ENCODE measurements at regions not wholly inside any gene's neighbourhood (a gene's known extent, or its start where the extent isn't known, plus 50 kb on each side); places are given as distances from the start of the nearest gene placed in this dataset.

DNA sequence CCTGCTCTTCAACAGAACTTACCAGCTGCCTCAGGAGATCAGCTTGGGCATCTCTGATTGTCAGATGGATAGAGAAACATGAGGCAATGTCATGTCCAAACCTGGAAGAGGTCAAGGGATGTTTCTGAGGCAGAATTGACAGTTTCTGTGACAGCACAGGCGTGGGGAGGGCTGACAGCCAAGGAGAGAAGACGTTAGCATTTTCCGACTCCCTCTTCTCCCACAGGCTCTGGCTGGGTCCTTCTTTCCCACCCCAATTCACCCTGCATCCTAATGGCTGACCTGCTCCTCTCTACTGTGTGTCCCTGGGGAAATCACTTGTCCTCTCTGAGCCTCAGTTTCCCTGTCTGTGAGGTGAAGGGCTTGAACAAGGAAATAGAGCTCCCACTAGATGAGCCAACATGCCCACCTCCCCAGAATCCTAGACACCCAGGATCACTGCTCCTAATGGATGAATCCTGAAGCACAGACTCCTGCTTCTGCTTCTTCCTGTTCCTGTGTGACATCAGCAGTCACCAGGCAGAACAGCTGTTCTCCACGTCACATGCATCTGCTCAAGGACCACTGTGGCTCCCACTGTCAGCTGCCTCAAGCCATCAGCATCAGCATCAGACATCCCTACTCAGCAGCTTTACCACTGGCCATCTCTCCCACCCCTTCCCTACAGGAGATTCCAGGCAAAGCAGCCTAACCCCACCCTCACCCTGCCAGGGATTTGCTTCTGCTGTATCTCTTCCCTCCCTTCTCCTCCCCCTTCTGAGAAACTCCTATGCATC lies 408.0 kb downstream of the MATN1 start:
- Histone ChIP-seq H3K4me2 (ENCODE audit: control insufficient read depth, extremely low read depth, insufficient read depth, low read depth, low read length) (no peak overlapping the region), H3K4me1 (ENCODE audit: control insufficient read depth, extremely low read depth, insufficient read depth, low read length) (no peaks in the 10 kb centered on the region), H3K9me1 (ENCODE audit: control insufficient read depth, extremely low read depth, insufficient read depth, low read length) (no peaks in the 10 kb centered on the region), H3K9me3 (ENCODE audit: control insufficient read depth, low read depth, low read length) (no peaks in the 10 kb centered on the region), H3K36me3 (ENCODE audit: control insufficient read depth in 2 of 2, extremely low read depth in 1 of 2, insufficient read depth in 2 of 2, low read length in 2 of 2) (no peaks in the 10 kb centered on the region), H4K20me1 (ENCODE audit: control insufficient read depth, extremely low read depth, insufficient read depth, low read length) (no peaks in the 10 kb centered on the region), H3K79me2 (ENCODE audit: control insufficient read depth, insufficient read depth, low read length) (no peaks in the 10 kb centered on the region), H3K9ac (ENCODE audit: control insufficient read depth, extremely low read depth, insufficient read depth, low read length) (no peak overlapping the region), H3K4me3 (ENCODE audit: control insufficient read depth in 2 of 3, extremely low read depth in 1 of 3, insufficient read depth in 2 of 3, low read depth in 1 of 3, low read length in 3 of 3) (no peak overlapping the region), H2AFZ (ENCODE audit: control insufficient read depth, low read length) (no peak overlapping the region), H3K27ac (ENCODE audit: control insufficient read depth, insufficient read depth, low read length) (no peak overlapping the region), H3K27me3 (ENCODE audit: control insufficient read depth, extremely low read depth, insufficient read depth, low read length) (peaks cover 14% of the 10 kb centered on the region)
- TF ChIP-seq EZH2 (IDR thresholded peaks at IDR 0.05; ENCODE audit: low read length): no peak
- TF ChIP-seq CTCF (optimal IDR thresholded peaks at IDR 0.05 in 1 of 3, IDR thresholded peaks at IDR 0.05 in 1 of 3, conservative IDR thresholded peaks at IDR 0.05 in 1 of 3; ENCODE audit: extremely low read depth in 1 of 3, insufficient read depth in 2 of 3, low read length in 3 of 3): no peak
- dilution Hi-C loops (cut with MboI; ENCODE audit: extremely low pct_ligation_motif_present, low sequenced_read_pairs): no loop called here
- no peak for FAIRE-seq
- DNase-seq (ENCODE audit: low read depth, low spot score): no peak

- Histone ChIP-seq H3K9ac (ENCODE audit: control insufficient read depth, extremely low read depth, insufficient read depth, low read length) (no peak overlapping the region), H3K4me2 (ENCODE audit: control insufficient read depth, extremely low read depth, insufficient read depth, low read depth, low read length) (no peak overlapping the region), H3K4me1 (ENCODE audit: control insufficient read depth, extremely low read depth, insufficient read depth, low read length) (no peaks in the 10 kb centered on the region), H3K27ac (ENCODE audit: control insufficient read depth, insufficient read depth, low read length) (no peak overlapping the region), H3K36me3 (ENCODE audit: control insufficient read depth in 2 of 2, extremely low read depth in 1 of 2, insufficient read depth in 2 of 2, low read length in 2 of 2) (no peaks in the 10 kb centered on the region), H3K27me3 (ENCODE audit: control insufficient read depth, extremely low read depth, insufficient read depth, low read length) (peaks cover 14% of the 10 kb centered on the region), H2AFZ (ENCODE audit: control insufficient read depth, low read length) (no peak overlapping the region), H4K20me1 (ENCODE audit: control insufficient read depth, extremely low read depth, insufficient read depth, low read length) (no peaks in the 10 kb centered on the region), H3K4me3 (ENCODE audit: control insufficient read depth in 2 of 3, extremely low read depth in 1 of 3, insufficient read depth in 2 of 3, low read depth in 1 of 3, low read length in 3 of 3) (no peak overlapping the region), H3K9me1 (ENCODE audit: control insufficient read depth, extremely low read depth, insufficient read depth, low read length) (no peaks in the 10 kb centered on the region), H3K79me2 (ENCODE audit: control insufficient read depth, insufficient read depth, low read length) (no peaks in the 10 kb centered on the region), H3K9me3 (ENCODE audit: control insufficient read depth, low read depth, low read length) (no peaks in the 10 kb centered on the region)
- FAIRE-seq (no peak), DNase-seq (ENCODE audit: low read depth, low spot score) (no peak)
- TF ChIP-seq CTCF (optimal IDR thresholded peaks at IDR 0.05 in 1 of 3, IDR thresholded peaks at IDR 0.05 in 1 of 3, conservative IDR thresholded peaks at IDR 0.05 in 1 of 3; ENCODE audit: extremely low read depth in 1 of 3, insufficient read depth in 2 of 3, low read length in 3 of 3) (no peak), EZH2 (IDR thresholded peaks at IDR 0.05; ENCODE audit: low read length) (no peak)
- dilution Hi-C loops (cut with MboI; ENCODE audit: extremely low pct_ligation_motif_present, low sequenced_read_pairs): no loop called here
Observed at GRCh38 chr1:30314591-30314990, 408.8 kb downstream of the MATN1 start.

Data from keratinocyte (primary cell).